K562 (cell line): ENCODE measurements at regions not wholly inside any gene's neighbourhood (a gene's known extent, or its start where the extent isn't known, plus 50 kb on each side); places are given as distances from the start of the nearest gene placed in this dataset.

Source experiments
- ATAC-seq: fragments of 200-7000 bp; cut with Tn5 transposase; 3 replicates; pipeline ENCODE4 v1.9.1; 2020; ENCODE audit warnings: moderate library complexity
- BruUV-seq: library from RNA; stranded (reverse); fragments of 400-500 nt; replicated peaks from 2 replicates; lab custom pipeline; 2021; lab: Mats Ljungman, UMichigan
- CTCF ChIA-PET: fragments of 300-600 bp; formaldehyde crosslinking; extraction: SDS; loops from one replicate; lab custom pipeline; 2021; ENCODE audit warnings: low intra/inter-chr PET ratio; lab: Yijun Ruan, JAX
- POLR2A ChIA-PET: fragments of 300-600, 350-650 bp; sonication (Branson Sonifier 250); formaldehyde crosslinking; extraction: SDS; loops from one replicate; lab custom pipeline; 2021; ENCODE audit warnings: antibody characterized with exemption, inconsistent platforms; lab: Yijun Ruan, JAX
- DNase-seq, 4 experiments: peaks; one replicate each; pipeline versions ENCODE4 v3.0.0 to v3.0.0-alpha.2; 2011 to 2018; ENCODE audit warnings: low spot score in 3 of 4, mixed read lengths in 3 of 4; ENCODE audit errors: extremely low read depth in 1 of 4
- FAIRE-seq: peaks from 2 replicates; lab custom pipeline; 2011; peaks lifted over from hg19 to GRCh38; lab: Jason Lieb, UNC
- H2AFZ ChIP-seq: 2 replicates; pipeline ENCODE4 v1.6.0; 2011; ENCODE audit warnings: low read depth, low read length, control low read depth, inconsistent platforms
- H3K27ac ChIP-seq: fragments of 200-600 bp; 3 replicates; pipeline ENCODE4 v1.8.0; 2011; ENCODE audit warnings: low read depth, mild to moderate bottlenecking, control low read depth, inconsistent platforms, low read length, moderate library complexity, mixed read lengths; ENCODE audit errors: extremely low read depth
- H3K27me3 ChIP-seq, 2 experiments: fragments of 300-600 bp in 1 of 2; 2 replicates in 1 of 2; 3 replicates in 1 of 2; pipeline versions ENCODE4 v1.6.0 to v1.8.0; 2011; ENCODE audit warnings: inconsistent platforms in 2 of 2, low read length in 2 of 2, mild to moderate bottlenecking in 1 of 2, mixed read lengths in 1 of 2, moderate library complexity in 1 of 2; ENCODE audit not compliant: control insufficient read depth in 2 of 2, insufficient read depth in 2 of 2
- H3K36me3 ChIP-seq: fragments of 300-600 bp; 3 replicates; pipeline ENCODE4 v1.8.0; 2011; ENCODE audit warnings: mild to moderate bottlenecking, low read length, inconsistent platforms; ENCODE audit not compliant: control insufficient read depth, insufficient read depth
- H3K4me1 ChIP-seq, 2 experiments: fragments of 200-600 bp in 1 of 2; replicated peaks in 1 of 2; 2 replicates in 1 of 2; 3 replicates in 1 of 2; pipeline versions ENCODE4 v1.5.1 to v1.8.0; 2011; ENCODE audit warnings: inconsistent platforms in 2 of 2, low read length in 2 of 2, mild to moderate bottlenecking in 1 of 2, mixed read lengths in 1 of 2, moderate library complexity in 1 of 2; ENCODE audit not compliant: control insufficient read depth in 2 of 2, insufficient read depth in 2 of 2
- H3K4me2 ChIP-seq: 2 replicates; pipeline ENCODE4 v1.6.1; 2011; ENCODE audit warnings: low read length, control low read depth, inconsistent platforms, mixed read lengths; ENCODE audit not compliant: insufficient read depth
- H3K4me3 ChIP-seq: fragments of 200-600 bp; sonication (generic), shearing (Covaris generic); 2 replicates; pipeline ENCODE4 v1.5.1; 2016; ENCODE audit warnings: control low read depth, inconsistent platforms
- H3K79me2 ChIP-seq: fragments of 200-600 bp; 3 replicates; pipeline ENCODE4 v1.8.0; 2011; ENCODE audit warnings: low read length, inconsistent platforms; ENCODE audit not compliant: control insufficient read depth, insufficient read depth
- H3K9ac ChIP-seq, 2 experiments: 2 replicates each; pipeline versions ENCODE4 v1.6.0 to v1.6.1; 2011; ENCODE audit warnings: low read depth in 2 of 2, low read length in 2 of 2, control low read depth in 1 of 2, inconsistent platforms in 1 of 2, mild to moderate bottlenecking in 1 of 2, mixed read lengths in 1 of 2; ENCODE audit not compliant: insufficient read depth in 1 of 2
- H3K9me1 ChIP-seq: one replicate; pipeline ENCODE4 v1.6.0; 2011; ENCODE audit warnings: inconsistent platforms, mild to moderate bottlenecking, low read length, moderate library complexity; ENCODE audit not compliant: control insufficient read depth, insufficient read depth
- H3K9me3 ChIP-seq: replicated peaks from 2 replicates; pipeline ENCODE4 v1.5.1; 2011; ENCODE audit warnings: low read depth, low read length, inconsistent platforms; ENCODE audit not compliant: control insufficient read depth, insufficient read depth
- H4K20me1 ChIP-seq: replicated peaks from 2 replicates; pipeline ENCODE4 v1.6.1; 2011; ENCODE audit warnings: low read length, inconsistent platforms, mixed read lengths; ENCODE audit not compliant: control insufficient read depth, insufficient read depth
- DLX4 ChIP-seq: fragments of 250-450 bp; sonication (Bioruptor Pico); IDR thresholded peaks from 2 replicates; pipeline ENCODE4 v1.6.1; 2021; ENCODE audit warnings: mild to moderate bottlenecking
- HNRNPL ChIP-seq: fragments of 200-400 bp; formaldehyde crosslinking; IDR thresholded peaks from 2 replicates; pipeline ENCODE4 v1.6.1; 2017; ENCODE audit warnings: low read depth, mild to moderate bottlenecking, low read length
- RBM17 ChIP-seq: fragments of 200-400 bp; formaldehyde crosslinking; IDR thresholded peaks from 2 replicates; pipeline ENCODE4 v1.6.1; 2017; ENCODE audit warnings: low read depth, mild to moderate bottlenecking, low read length, borderline replicate concordance
- REST ChIP-seq, 2 experiments: fragments of 450-650 bp; formaldehyde crosslinking in 1 of 2; IDR thresholded peaks; 2 replicates each; pipeline versions ENCODE4 v1.4.0 to v1.6.1; 2014 to 2020; ENCODE audit warnings: mild to moderate bottlenecking in 2 of 2, borderline replicate concordance in 1 of 2, low read depth in 1 of 2
- TARDBP ChIP-seq: fragments of 450-650 bp; IDR thresholded peaks from 2 replicates; pipeline ENCODE4 v1.6.1; 2016
- TCF3 ChIP-seq: sonication (generic); formaldehyde crosslinking; IDR thresholded peaks from 2 replicates; pipeline ENCODE4 v1.4.0; 2020; ENCODE audit warnings: mild to moderate bottlenecking, missing genetic modification reagents
- ZNF280A ChIP-seq: fragments of 450-650 bp; IDR thresholded peaks from 2 replicates; pipeline ENCODE4 v1.6.1; 2018; ENCODE audit warnings: mild to moderate bottlenecking, low read depth; ENCODE audit not compliant: partially characterized antibody
- ZNF75A ChIP-seq: fragments of 450-650 bp; formaldehyde crosslinking; IDR thresholded peaks from 2 replicates; pipeline ENCODE4 v1.4.0; 2020; ENCODE audit warnings: mild to moderate bottlenecking
- WGBS: fragments of 100-300 bp; shearing (Covaris generic); methylation state at CpG from one replicate; pipeline ENCODE4 v1.1.6; 2016; ENCODE audit warnings: low coverage, mixed read lengths; ENCODE audit not compliant: insufficient coverage; ENCODE audit errors: missing lambda C conversion rate; 5-methylcytosine and 5-hydroxymethylcytosine counted together
- in situ Hi-C: fragments of 300-500 bp; cut with MboI; formaldehyde crosslinking; loops from 4 replicates; pipeline ENCODE4 v1.15.0; 2018; ENCODE audit warnings: inconsistent platforms, mixed read lengths
- intact Hi-C: fragments of 100-400 bp; cut with micrococcal nuclease; formaldehyde crosslinking; loops from 2 replicates; pipeline ENCODE4 v1.14.2; 2022

- Histone ChIP-seq H3K9me3 (no peaks in the 10 kb centered on the region), H3K27ac (no peak overlapping the region), H3K4me1 (no peaks in the 10 kb centered on the region), H4K20me1 (no peaks in the 10 kb centered on the region), H3K79me2 (no peaks in the 10 kb centered on the region), H3K36me3 (no peaks in the 10 kb centered on the region), H3K4me3 (no peak overlapping the region), H3K9ac (no peak overlapping the region), H2AFZ (no peak overlapping the region), H3K9me1 (no peaks in the 10 kb centered on the region), H3K4me2 (no peak overlapping the region), H3K27me3 (peaks cover 0 to 8% of the 10 kb centered on the region in 2 experiments; a peak in 3 of 5 replicates)
- CTCF ChIA-PET, result no interaction called here
- FAIRE-seq (no peak), DNase-seq (no peak), ATAC-seq (no peak)
- POLR2A ChIA-PET, result interaction anchor here (0.6 to 0.7 kb wide), 2 partner anchors 683 to 995 kb away, joined by 3 read pairs; no protein-coding TSS in a partner anchor
- no TSS peak for BruUV-seq
- 0% methylated on average over 4 of the region's 4 CpGs for WGBS
- in situ Hi-C loops, result loop anchor here (25.0 kb wide), 1 partner anchor 900 kb away; no protein-coding TSS in a partner anchor
- intact Hi-C loops, result no loop called here
- no peak for TF ChIP-seq RBM17
- TF ChIP-seq ZNF280A, result no peak
- TF ChIP-seq TCF3 (CRISPR knock-in tag), result no peak
- no peak for TF ChIP-seq TARDBP
- no peak for TF ChIP-seq HNRNPL
- no peak for TF ChIP-seq REST (IDR thresholded peaks at IDR 0.05; ENCODE audit: borderline replicate concordance)
- TF ChIP-seq REST (CRISPR knock-in tag; IDR thresholded peaks at IDR 0.05; ENCODE audit: low read depth), result no peak
- TF ChIP-seq DLX4, result no peak
- no peak for TF ChIP-seq ZNF75A (CRISPR knock-in tag)
These were observed 56.3 kb upstream of the TANC1 start for GRCh38 chr2:158912112-158912511.
